Liver (tissue), 3 donors: ENCODE measurements at regions not wholly inside any gene's neighbourhood (a gene's known extent, or its start where the extent isn't known, plus 50 kb on each side); places are given as distances from the start of the nearest gene placed in this dataset.

Source experiments
- CTCF ChIP-seq: fragments of 150-350 bp; IDR thresholded peaks from 2 replicates; pipeline ENCODE4 v1.5.1; 2017; ENCODE audit warnings: improper control_type of control experiment, low read depth, low read length; ENCODE audit not compliant: missing input control
- EGR1 ChIP-seq, 2 donors: IDR thresholded peaks; 2 replicates each; pipeline ENCODE4 v1.6.1; 2016 to 2018; ENCODE audit warnings: antibody characterized with exemption in 2 of 2, low read depth in 2 of 2
- GABPA ChIP-seq, 2 donors: IDR thresholded peaks in 1 of 2; conservative IDR thresholded peaks in 1 of 2; 2 replicates each; pipeline ENCODE4 v1.6.1; 2016; ENCODE audit warnings: antibody characterized with exemption in 2 of 2, mild to moderate bottlenecking in 1 of 2, moderate library complexity in 1 of 2
- TAF1 ChIP-seq: conservative IDR thresholded peaks from 2 replicates; pipeline ENCODE4 v1.6.1; 2016; ENCODE audit warnings: antibody characterized with exemption, mild to moderate bottlenecking
- donor health status: healthy.
- donor health status: healthy.

GRCh38 chr2:191514613-191515012 lies 163.3 kb upstream of the NABP1 start:
- TF ChIP-seq CTCF, result no peak
- no peak for TF ChIP-seq TAF1
- TF ChIP-seq EGR1 (IDR thresholded peaks at IDR 0.05; ENCODE audit: low read depth in 2 of 2), result no peak
- TF ChIP-seq GABPA (IDR thresholded peaks at IDR 0.05 in 1 of 2, conservative IDR thresholded peaks at IDR 0.05 in 1 of 2), result no peak
